ENCODE measurements at regions not wholly inside any gene's neighbourhood (a gene's known extent, or its start where the extent isn't known, plus 50 kb on each side); places are given as distances from the start of the nearest gene placed in this dataset.

- Histone ChIP-seq H3K9me3 (ENCODE audit: control insufficient read depth in 4 of 4, insufficient read depth in 3 of 4, low read length in 3 of 4) (peaks cover 0 to 5% (median 1%) of the 10 kb centered on the region in 4 donors), H3K27me3 (ENCODE audit: control insufficient read depth in 3 of 3, insufficient read depth in 3 of 3, low read length in 2 of 3) (no peaks in the 10 kb centered on the region), H3K4me3 (no peak overlapping the region), H3K9ac (ENCODE audit: insufficient read depth in 1 of 2, low read length in 2 of 2) (no peak overlapping the region), H3K36me3 (ENCODE audit: control insufficient read depth in 4 of 4, insufficient read depth in 4 of 4, low read length in 4 of 4) (no peaks in the 10 kb centered on the region), H3K27ac (ENCODE audit: low read depth in 1 of 2, low read length in 1 of 2) (no peak overlapping the region), H3K4me1 (ENCODE audit: control insufficient read depth in 5 of 5, insufficient read depth in 5 of 5, low read length in 5 of 5) (no peaks in the 10 kb centered on the region)
- no peak for TF ChIP-seq CTCF (IDR thresholded peaks at IDR 0.05; ENCODE audit: control extremely low read depth, extremely low read depth)
- DNase-seq (no peak), ATAC-seq (ENCODE audit: insufficient read depth, low FRiP score) (no peak)
- 50 to 79% methylated on average over 1 of the region's 1 CpG for WGBS, 2 donors
Measured at GRCh38 chrX:140563893-140564292, 59.0 kb upstream of the SOX3 start.
